Smooth muscle cell (in vitro differentiated cells): ENCODE measurements at regions not wholly inside any gene's neighbourhood (a gene's known extent, or its start where the extent isn't known, plus 50 kb on each side); places are given as distances from the start of the nearest gene placed in this dataset.

Source experiments
- DNase-seq: peaks from one replicate; lab custom pipeline; 2025; ENCODE audit not compliant: unreplicated experiment; lab: John Stamatoyannopoulos, UW
- H2AFZ ChIP-seq: fragments of 200-600 bp; sonication (generic); 2 replicates; pipeline ENCODE4 v1.6.0; 2016; ENCODE audit warnings: antibody characterized with exemption, low read depth, mild to moderate bottlenecking
- H3F3A ChIP-seq: fragments of 200-600 bp; sonication (generic); 2 replicates; pipeline ENCODE4 v1.6.0; 2017; ENCODE audit warnings: antibody characterized with exemption, low read depth
- H3K27ac ChIP-seq: fragments of 200-600 bp; sonication (generic); 2 replicates; pipeline ENCODE4 v1.5.1; 2016; ENCODE audit warnings: low read depth, mild to moderate bottlenecking
- H3K27me3 ChIP-seq: fragments of 200-600 bp; sonication (generic); 2 replicates; pipeline ENCODE4 v1.6.1; 2016; ENCODE audit warnings: low read depth, mild to moderate bottlenecking
- H3K36me3 ChIP-seq: fragments of 200-600 bp; sonication (generic); 2 replicates; pipeline ENCODE4 v1.5.1; 2016; ENCODE audit warnings: low read depth
- H3K4me1 ChIP-seq: fragments of 200-600 bp; sonication (generic); 2 replicates; pipeline ENCODE4 v1.5.1; 2016; ENCODE audit warnings: low read depth
- H3K4me2 ChIP-seq: fragments of 200-600 bp; sonication (generic); 2 replicates; pipeline ENCODE4 v1.6.0; 2016; ENCODE audit warnings: mild to moderate bottlenecking
- H3K4me3 ChIP-seq: fragments of 200-600 bp; sonication (generic); 2 replicates; pipeline ENCODE4 v1.5.1; 2016; ENCODE audit warnings: mild to moderate bottlenecking
- H3K79me2 ChIP-seq: fragments of 200-600 bp; sonication (generic); 2 replicates; pipeline ENCODE4 v1.6.0; 2016; ENCODE audit warnings: low read depth, mild to moderate bottlenecking
- H3K9ac ChIP-seq: fragments of 200-600 bp; sonication (generic); 2 replicates; pipeline ENCODE4 v1.6.0; 2016; ENCODE audit warnings: low read depth
- H3K9me3 ChIP-seq: fragments of 200-600 bp; sonication (generic); replicated peaks from 2 replicates; pipeline ENCODE4 v1.5.1; 2016; ENCODE audit warnings: low read depth
- H4K20me1 ChIP-seq: fragments of 200-600 bp; sonication (generic); 2 replicates; pipeline ENCODE4 v1.6.0; 2016; ENCODE audit warnings: low read depth
- CTCF ChIP-seq: fragments of 200-600 bp; sonication (generic); IDR thresholded peaks from 2 replicates; pipeline ENCODE4 v1.5.1; 2017; ENCODE audit warnings: borderline replicate concordance, mild to moderate bottlenecking, antibody characterized with exemption; ENCODE audit not compliant: insufficient read depth, poor library complexity, severe bottlenecking
- WGBS: methylation state at CpG from one replicate; pipeline ENCODE4 v1.1.7; 2016; ENCODE audit warnings: low lambda C conversion rate; 5-methylcytosine and 5-hydroxymethylcytosine counted together

DNA sequence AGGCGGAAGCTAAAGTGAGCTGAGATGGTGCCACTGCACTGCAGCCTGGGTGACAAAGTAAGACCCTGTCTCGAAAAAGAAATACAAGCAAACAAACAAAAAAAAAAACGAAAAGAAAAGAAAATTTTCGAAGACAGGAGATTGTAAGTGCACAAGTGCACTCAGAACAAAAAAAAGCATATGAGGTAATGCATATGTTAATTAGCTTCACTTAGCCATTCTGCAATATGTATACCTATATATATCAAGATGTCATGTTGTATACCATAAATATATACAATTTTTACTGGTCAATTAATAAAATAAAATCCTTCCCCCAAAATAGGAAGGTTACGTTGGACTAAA lies 127.5 kb downstream of the RIN2 start:
- Histone ChIP-seq H3F3A (peaks cover 13% of the 10 kb centered on the region), H3K27me3 (no peaks in the 10 kb centered on the region), H3K36me3 (no peaks in the 10 kb centered on the region), H2AFZ (no peak overlapping the region), H3K4me3 (no peak overlapping the region), H4K20me1 (no peaks in the 10 kb centered on the region), H3K27ac (peak overlapping the region; percentile 89), H3K9ac (no peak overlapping the region), H3K4me1 (peaks cover 19% of the 10 kb centered on the region), H3K79me2 (no peaks in the 10 kb centered on the region), H3K4me2 (peak overlapping the region; percentile 79), H3K9me3 (no peaks in the 10 kb centered on the region)
- no peak for TF ChIP-seq CTCF
- WGBS = 78% methylated on average over 5 of the region's 5 CpGs
- no peak for DNase-seq

DNA sequence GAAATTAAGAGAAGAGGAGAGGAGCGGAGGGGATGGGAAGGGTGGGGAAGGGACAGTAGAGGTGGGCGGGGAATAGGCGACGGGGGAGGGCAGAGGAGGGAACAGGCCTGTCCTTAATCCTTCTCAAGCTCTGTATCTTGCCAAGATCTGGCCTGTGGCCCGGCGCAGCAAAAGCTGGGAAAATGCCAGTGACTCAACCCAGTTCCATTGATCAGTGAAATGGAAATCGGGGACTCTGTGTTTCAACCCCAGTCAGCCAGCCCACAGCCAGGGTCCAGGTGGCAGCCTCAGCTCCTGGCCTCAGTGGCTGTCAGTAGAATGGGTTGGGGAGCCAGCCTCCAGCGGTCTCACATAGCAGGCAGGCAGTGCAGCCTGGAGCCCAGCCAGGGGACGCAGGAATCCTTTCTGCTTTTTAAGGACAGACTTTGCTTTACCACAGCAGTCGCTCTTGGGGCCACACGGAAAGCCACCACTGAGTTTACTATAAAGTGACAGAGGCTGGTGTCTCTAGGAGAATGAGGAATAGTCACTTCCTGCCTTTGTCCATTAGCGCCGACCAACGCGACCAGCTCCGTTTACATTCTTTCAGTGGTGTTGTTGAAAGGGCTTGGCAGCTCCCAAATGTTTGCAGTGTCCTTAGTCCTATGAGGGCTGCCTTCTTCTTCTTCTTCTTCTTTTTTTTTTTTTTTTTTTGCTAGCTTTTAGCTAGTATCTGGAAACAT lies 128.0 kb downstream of the RIN2 start:
- Histone ChIP-seq H3K4me3 (no peak overlapping the region), H3F3A (peaks cover 18% of the 10 kb centered on the region), H3K9ac (no peak overlapping the region), H3K36me3 (no peaks in the 10 kb centered on the region), H3K4me2 (peak overlapping the region; percentile 79), H3K4me1 (peaks cover 15% of the 10 kb centered on the region), H3K79me2 (no peaks in the 10 kb centered on the region), H4K20me1 (no peaks in the 10 kb centered on the region), H3K27me3 (no peaks in the 10 kb centered on the region), H3K9me3 (no peaks in the 10 kb centered on the region), H2AFZ (no peak overlapping the region), H3K27ac (peak overlapping the region; percentile 89)
- DNase-seq = no peak
- 12% methylated on average over 12 of the region's 16 CpGs for WGBS
- TF ChIP-seq CTCF = no peak

- H3K4me1 ChIP-seq = peaks cover 13% of the 10 kb centered on the region
- H3K9me3 ChIP-seq = no peaks in the 10 kb centered on the region
- no peaks in the 10 kb centered on the region for H3K36me3 ChIP-seq
- H3K27me3 ChIP-seq = no peaks in the 10 kb centered on the region
- no peak overlapping the region for H3K9ac ChIP-seq
- H3F3A ChIP-seq = peaks cover 14% of the 10 kb centered on the region
- H4K20me1 ChIP-seq = no peaks in the 10 kb centered on the region
- WGBS = 75% methylated on average over 8 of the region's 8 CpGs
- DNase-seq = no peak
- no peaks in the 10 kb centered on the region for H3K79me2 ChIP-seq
- H3K4me3 ChIP-seq = no peak overlapping the region
- TF ChIP-seq CTCF = no peak
- peak overlapping the region; percentile 79 for H3K4me2 ChIP-seq
- no peak overlapping the region for H2AFZ ChIP-seq
- peak overlapping the region; percentile 89 for H3K27ac ChIP-seq
Measured at GRCh38 chr20:19886661-19887288, 128.7 kb downstream of the RIN2 start.
